ENCODE measurements at regions not wholly inside any gene's neighbourhood (a gene's known extent, or its start where the extent isn't known, plus 50 kb on each side); places are given as distances from the start of the nearest gene placed in this dataset.
"Not testable (repeated sequence)": the region's sequence is repeated elsewhere in the genome, so short reads cannot be mapped to it uniquely, and the experiment has no call there.

DNA sequence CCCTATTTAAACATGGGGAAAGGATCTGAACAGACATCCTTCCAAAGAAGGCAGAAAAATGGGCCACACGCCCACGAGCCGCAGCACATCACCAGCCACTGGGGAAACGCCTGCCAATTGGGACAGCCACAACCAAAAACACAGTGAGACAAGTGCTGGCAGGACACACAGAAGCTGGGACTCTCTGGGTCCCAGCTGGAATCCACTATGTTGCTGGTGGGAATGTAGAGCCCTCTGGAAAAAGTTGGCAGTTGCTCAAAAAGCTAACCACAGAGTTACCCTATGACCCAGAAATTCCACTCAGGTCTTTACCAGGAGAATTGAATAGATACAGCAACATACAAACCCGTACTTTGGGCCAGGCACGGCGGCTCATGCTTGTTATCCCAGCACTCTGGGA is 5355.6 kb upstream of the TPTE start:
- peak; percentile 89 for ATAC-seq
- DNase-seq; intact Hi-C loops (cut with micrococcal nuclease): not testable (repeated sequence)

Measured in left ventricle myocardium superior (tissue), 1 donor.